Adipocyte (in vitro differentiated cells): ENCODE measurements at regions not wholly inside any gene's neighbourhood (a gene's known extent, or its start where the extent isn't known, plus 50 kb on each side); places are given as distances from the start of the nearest gene placed in this dataset.
A peak's percentile ranks its signal among the peaks of the same experiment; 100 is the strongest.

ENCODE experiments used
- DNase-seq: peaks from one replicate; pipeline ENCODE4 v3.0.0-alpha.2; 2015; ENCODE audit warnings: low read depth
- H3K27me3 ChIP-seq: replicated peaks from 2 replicates; pipeline ENCODE4 v1.7.0; 2013; ENCODE audit warnings: mild to moderate bottlenecking, low read length, moderate library complexity; ENCODE audit not compliant: control insufficient read depth, insufficient read depth
- H3K36me3 ChIP-seq: 2 replicates; pipeline ENCODE4 v1.7.0; 2013; ENCODE audit warnings: low read length, mild to moderate bottlenecking, moderate library complexity; ENCODE audit not compliant: control insufficient read depth, insufficient read depth, severe bottlenecking
- H3K4me1 ChIP-seq: 2 replicates; pipeline ENCODE4 v1.7.0; 2013; ENCODE audit warnings: mild to moderate bottlenecking, low read length, moderate library complexity; ENCODE audit not compliant: control insufficient read depth, insufficient read depth
- H3K4me3 ChIP-seq: 2 replicates; pipeline ENCODE4 v1.7.0; 2013; ENCODE audit warnings: mild to moderate bottlenecking, low read length, moderate library complexity
- H3K9ac ChIP-seq: 2 replicates; pipeline ENCODE4 v1.7.0; 2013; ENCODE audit warnings: mild to moderate bottlenecking, low read length, moderate library complexity
- H3K9me3 ChIP-seq: 2 replicates; pipeline ENCODE4 v1.7.0; 2013; ENCODE audit warnings: mild to moderate bottlenecking, low read length, moderate library complexity; ENCODE audit not compliant: control insufficient read depth

DNA sequence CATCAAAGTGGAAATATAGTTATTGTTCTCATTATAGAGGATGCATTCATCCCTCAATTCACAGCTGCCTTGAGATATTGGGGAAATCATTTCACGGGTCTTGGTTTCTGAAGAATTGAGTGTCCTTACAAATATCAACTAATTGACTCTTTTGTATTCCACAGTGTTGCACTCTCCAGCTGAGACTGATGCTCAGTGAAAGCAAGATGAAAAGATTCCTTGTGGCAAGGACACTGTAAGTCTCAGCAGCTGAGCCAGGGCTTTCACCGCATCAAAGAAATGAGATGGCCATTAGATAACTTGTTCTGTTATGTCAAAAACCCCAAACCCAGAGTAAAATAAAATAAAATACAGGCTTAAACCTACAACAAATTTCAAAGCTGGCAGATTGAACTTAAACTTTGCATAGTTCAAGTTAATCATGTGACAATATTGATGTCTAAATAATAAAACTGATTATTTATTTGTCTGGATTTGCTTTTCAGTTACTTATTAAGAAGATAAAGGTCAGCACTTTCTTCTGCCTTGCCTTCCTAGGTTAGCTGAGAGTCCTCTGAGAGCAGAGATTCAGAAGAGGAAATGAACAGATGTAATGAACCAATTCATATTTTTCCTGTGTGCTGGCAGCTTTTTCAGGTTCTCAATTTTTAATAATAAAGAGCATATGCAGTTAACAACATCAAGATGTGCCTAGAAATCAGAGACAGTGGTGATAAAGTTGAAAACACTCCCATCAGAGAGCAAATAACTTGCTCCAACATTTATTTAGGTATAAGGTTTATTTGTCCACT is 82.4 kb upstream of the SMLR1 start:
- Histone ChIP-seq H3K27me3 (no peaks in the 10 kb centered on the region), H3K4me3 (no peak overlapping the region), H3K4me1 (no peaks in the 10 kb centered on the region), H3K9me3 (peaks cover 4% of the 10 kb centered on the region), H3K36me3 (no peaks in the 10 kb centered on the region), H3K9ac (no peak overlapping the region)
- DNase-seq, result no peak

GRCh38 chr6:130748041-130748440 is 79.2 kb upstream of the SMLR1 start:
- Histone ChIP-seq H3K4me3 (no peak overlapping the region), H3K36me3 (no peaks in the 10 kb centered on the region), H3K27me3 (no peaks in the 10 kb centered on the region), H3K4me1 (peaks cover 9% of the 10 kb centered on the region), H3K9ac (no peak overlapping the region), H3K9me3 (peaks cover 4% of the 10 kb centered on the region)
- DNase-seq, result no peak

GRCh38 chr6:130749402-130749801 is 77.8 kb upstream of the SMLR1 start:
- no peak overlapping the region for H3K9ac ChIP-seq
- H3K4me3 ChIP-seq, result no peak overlapping the region
- H3K36me3 ChIP-seq, result no peaks in the 10 kb centered on the region
- no peaks in the 10 kb centered on the region for H3K27me3 ChIP-seq
- H3K4me1 ChIP-seq, result peaks cover 9% of the 10 kb centered on the region
- no peak for DNase-seq
- H3K9me3 ChIP-seq, result peaks cover 4% of the 10 kb centered on the region

GRCh38 chr6:130752267-130752666 is 74.9 kb upstream of the SMLR1 start:
- Histone ChIP-seq H3K9ac (no peak overlapping the region), H3K27me3 (no peaks in the 10 kb centered on the region), H3K4me1 (peaks cover 12% of the 10 kb centered on the region), H3K9me3 (peaks cover 4% of the 10 kb centered on the region), H3K4me3 (no peak overlapping the region), H3K36me3 (no peaks in the 10 kb centered on the region)
- DNase-seq, result peak; percentile 77

DNA sequence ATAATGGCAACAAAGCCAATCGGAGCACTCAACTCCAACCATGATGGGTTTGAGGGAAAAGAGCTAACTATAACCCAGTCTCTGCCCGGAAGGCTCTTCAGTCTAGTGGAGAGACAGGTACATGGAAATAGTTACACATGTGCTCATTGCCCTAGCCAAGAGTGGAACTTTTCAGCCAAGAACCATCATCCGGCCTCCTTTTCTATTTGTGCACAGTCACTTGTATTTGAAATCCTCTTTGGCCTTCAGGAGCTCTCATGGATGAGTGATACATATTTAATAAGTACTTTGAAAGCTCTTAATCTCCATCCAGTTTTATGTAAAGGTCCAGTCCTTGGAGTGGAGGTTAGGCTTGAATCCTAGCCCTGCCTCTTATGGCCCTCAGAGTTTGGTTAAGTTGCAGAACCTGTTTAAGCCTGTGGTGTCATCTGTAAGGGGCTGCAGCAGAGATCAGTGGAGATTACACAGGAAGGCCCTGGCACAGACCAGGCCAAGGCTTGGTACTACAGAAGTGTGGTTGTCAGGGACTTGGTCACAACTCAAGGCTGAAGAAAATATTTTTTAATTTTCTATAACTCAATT is 72.3 kb upstream of the SMLR1 start:
- H3K27me3 ChIP-seq, result no peaks in the 10 kb centered on the region
- no peaks in the 10 kb centered on the region for H3K36me3 ChIP-seq
- H3K9me3 ChIP-seq, result no peaks in the 10 kb centered on the region
- H3K4me3 ChIP-seq, result no peak overlapping the region
- no peak overlapping the region for H3K9ac ChIP-seq
- peaks cover 12% of the 10 kb centered on the region for H3K4me1 ChIP-seq
- DNase-seq, result no peak

DNA sequence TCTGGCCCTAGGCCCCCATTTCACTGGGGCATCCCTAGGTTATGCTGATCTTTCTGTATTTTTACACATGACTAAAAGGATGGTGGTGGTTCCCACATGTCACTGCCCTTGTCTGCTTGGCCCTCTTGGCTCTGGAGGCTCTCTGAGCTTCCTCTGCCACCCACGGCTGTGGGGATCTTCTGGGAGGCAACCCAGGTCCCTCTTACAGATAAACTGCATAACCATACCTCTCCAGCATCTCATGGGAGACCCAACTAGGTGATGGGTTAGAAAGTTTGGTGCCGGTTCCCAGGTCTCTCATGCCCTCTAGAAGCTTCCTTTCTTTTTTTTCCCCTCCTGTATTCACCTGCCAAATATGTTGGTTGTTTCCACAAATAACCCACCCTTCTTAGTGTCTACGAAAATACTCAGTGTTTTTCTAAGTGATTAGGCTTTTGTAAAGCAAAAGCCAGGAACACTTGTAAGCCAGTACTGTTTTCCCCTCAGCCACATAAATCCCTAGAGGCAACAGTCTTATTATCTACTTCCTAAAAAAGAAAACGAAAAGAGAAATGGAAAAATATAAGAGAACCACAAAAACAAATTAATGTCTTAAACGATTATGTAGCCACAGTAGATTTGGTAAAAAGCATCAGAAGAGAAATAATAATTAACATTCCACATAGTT is 71.7 kb upstream of the SMLR1 start:
- DNase-seq, result peak; percentile 18
- Histone ChIP-seq H3K36me3 (no peaks in the 10 kb centered on the region), H3K4me3 (no peak overlapping the region), H3K4me1 (peaks cover 12% of the 10 kb centered on the region), H3K9me3 (no peaks in the 10 kb centered on the region), H3K27me3 (no peaks in the 10 kb centered on the region), H3K9ac (no peak overlapping the region)

DNA sequence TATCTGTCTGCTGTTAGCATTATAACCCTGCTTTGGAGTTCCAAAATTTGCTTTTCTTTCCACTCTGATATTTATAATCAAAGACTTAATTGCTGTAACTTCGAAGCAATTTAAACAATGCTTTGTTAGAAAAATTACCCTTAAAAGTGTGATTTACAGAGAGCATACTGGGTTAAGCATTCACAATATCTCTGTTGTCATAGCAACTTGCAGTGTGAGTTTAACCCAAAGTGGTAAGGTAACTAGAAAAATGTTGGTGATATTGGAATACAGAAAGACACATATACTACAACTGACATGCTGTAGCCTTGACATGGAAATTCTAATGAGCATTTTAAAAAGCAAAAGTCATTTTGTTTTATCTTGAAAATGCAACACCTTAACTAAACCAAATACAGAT is 70.4 kb upstream of the SMLR1 start:
- H3K9me3 ChIP-seq, result no peaks in the 10 kb centered on the region
- H3K4me3 ChIP-seq, result no peak overlapping the region
- H3K4me1 ChIP-seq, result peaks cover 10% of the 10 kb centered on the region
- H3K9ac ChIP-seq, result no peak overlapping the region
- H3K36me3 ChIP-seq, result no peaks in the 10 kb centered on the region
- no peaks in the 10 kb centered on the region for H3K27me3 ChIP-seq
- no peak for DNase-seq

DNA sequence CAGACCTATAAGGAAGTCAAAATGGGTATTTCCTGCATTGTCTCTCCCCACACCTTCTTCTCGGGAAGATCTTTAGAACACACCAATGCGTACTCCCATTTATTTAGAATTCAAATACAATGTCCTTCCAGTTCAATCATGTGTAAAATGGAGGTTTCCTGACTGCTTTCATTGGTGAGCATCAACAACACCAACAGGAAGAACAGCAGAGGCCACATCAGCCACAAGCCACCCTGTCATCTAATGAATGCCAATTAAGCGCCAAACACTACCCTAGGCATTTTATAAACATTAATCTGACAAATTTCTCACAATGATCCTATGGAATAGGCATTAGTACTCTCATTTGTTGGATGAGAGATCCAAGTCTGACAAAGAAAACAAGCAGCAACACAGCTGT is 68.4 kb upstream of the SMLR1 start:
- Histone ChIP-seq H3K36me3 (no peaks in the 10 kb centered on the region), H3K27me3 (peaks cover 3% of the 10 kb centered on the region), H3K4me1 (peaks cover 3% of the 10 kb centered on the region), H3K4me3 (no peak overlapping the region), H3K9ac (no peak overlapping the region), H3K9me3 (no peaks in the 10 kb centered on the region)
- DNase-seq, result no peak

- H3K4me1 ChIP-seq, result peaks cover 3% of the 10 kb centered on the region
- no peak overlapping the region for H3K9ac ChIP-seq
- H3K4me3 ChIP-seq, result no peak overlapping the region
- peaks cover 3% of the 10 kb centered on the region for H3K27me3 ChIP-seq
- H3K9me3 ChIP-seq, result no peaks in the 10 kb centered on the region
- no peaks in the 10 kb centered on the region for H3K36me3 ChIP-seq
- peak; percentile 58 for DNase-seq
These were observed 67.2 kb upstream of the SMLR1 start for GRCh38 chr6:130760006-130760405.

- no peak overlapping the region for H3K9ac ChIP-seq
- peaks cover 3% of the 10 kb centered on the region for H3K27me3 ChIP-seq
- no peaks in the 10 kb centered on the region for H3K9me3 ChIP-seq
- no peaks in the 10 kb centered on the region for H3K36me3 ChIP-seq
- no peaks in the 10 kb centered on the region for H3K4me1 ChIP-seq
- no peak for DNase-seq
- no peak overlapping the region for H3K4me3 ChIP-seq
These were observed 65.9 kb upstream of the SMLR1 start for GRCh38 chr6:130761286-130761685.

GRCh38 chr6:130765181-130765727 is 62.0 kb upstream of the SMLR1 start:
- Histone ChIP-seq H3K36me3 (no peaks in the 10 kb centered on the region), H3K27me3 (peaks cover 3% of the 10 kb centered on the region), H3K4me3 (no peak overlapping the region), H3K4me1 (no peaks in the 10 kb centered on the region), H3K9ac (no peak overlapping the region), H3K9me3 (no peaks in the 10 kb centered on the region)
- DNase-seq, result no peak
